ENCODE measurements at regions not wholly inside any gene's neighbourhood (a gene's known extent, or its start where the extent isn't known, plus 50 kb on each side); places are given as distances from the start of the nearest gene placed in this dataset.
"Not testable (repeated sequence)": the region's sequence is repeated elsewhere in the genome, so short reads cannot be mapped to it uniquely, and the experiment has no call there.

DNA sequence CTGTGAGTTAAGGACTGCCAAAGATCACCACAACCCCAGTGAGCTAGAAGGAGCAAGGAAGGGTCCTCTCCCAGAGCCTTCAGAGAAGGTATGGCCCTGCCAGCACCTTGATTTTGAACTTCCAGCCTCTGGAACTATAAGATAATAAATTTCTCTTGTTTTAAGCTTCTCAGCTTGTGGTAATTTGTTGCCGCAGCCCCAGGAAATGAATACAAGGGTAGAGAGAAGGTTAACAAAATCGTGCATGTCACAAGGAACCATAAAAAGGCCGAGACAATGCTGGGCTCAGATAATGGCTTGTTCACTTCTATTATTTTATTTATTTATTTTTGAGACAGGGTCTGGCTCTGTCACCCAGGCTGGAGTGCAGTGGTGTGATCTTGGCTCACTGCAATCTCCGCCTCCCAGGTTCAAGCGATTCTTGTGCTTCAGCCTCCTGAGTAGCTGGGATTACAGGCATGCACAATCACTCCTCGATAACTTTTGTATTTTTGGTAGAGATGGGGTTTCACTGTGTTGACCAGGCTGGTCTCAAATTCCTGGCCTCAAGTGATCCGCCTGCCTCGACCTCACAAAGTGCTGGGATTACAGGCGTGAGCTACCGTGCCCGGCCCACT lies 71.5 kb downstream of the WSB1 start:
- DNase-seq; H3K4me3 Mint-ChIP-seq; H3K9me3 Mint-ChIP-seq; H3K36me3 Mint-ChIP-seq (ENCODE audit: low read depth); H3K27me3 Mint-ChIP-seq (ENCODE audit: insufficient read depth); H3K27ac Mint-ChIP-seq: not testable (repeated sequence)
- H3K4me1 Mint-ChIP-seq (ENCODE audit: low read depth), result peaks cover 37% of the 10 kb centered on the region

DNA sequence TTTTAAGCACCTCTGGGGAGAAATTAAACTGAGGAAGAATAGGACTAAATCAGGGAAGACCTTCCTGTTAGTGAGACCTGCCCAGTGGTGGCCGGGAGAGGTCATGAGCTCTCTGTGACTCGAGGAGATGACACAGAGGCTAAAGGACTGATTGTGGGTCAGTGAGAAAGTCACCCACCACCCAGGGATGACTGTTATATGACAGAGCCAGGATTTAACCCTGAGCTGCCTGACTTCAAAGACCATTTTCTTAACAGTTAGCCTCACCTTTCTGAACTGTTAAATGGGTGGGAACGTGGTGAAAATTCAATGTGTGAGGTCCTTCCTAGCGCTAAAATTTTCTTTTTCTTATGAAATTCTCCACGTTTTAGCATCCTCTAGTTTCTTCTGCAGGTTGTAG lies 72.5 kb downstream of the WSB1 start:
- Mint-ChIP-seq H3K27me3 (ENCODE audit: insufficient read depth) (peaks cover 1% of the 10 kb centered on the region), H3K27ac (no peak overlapping the region), H3K4me1 (ENCODE audit: low read depth) (peaks cover 37% of the 10 kb centered on the region)

DNA sequence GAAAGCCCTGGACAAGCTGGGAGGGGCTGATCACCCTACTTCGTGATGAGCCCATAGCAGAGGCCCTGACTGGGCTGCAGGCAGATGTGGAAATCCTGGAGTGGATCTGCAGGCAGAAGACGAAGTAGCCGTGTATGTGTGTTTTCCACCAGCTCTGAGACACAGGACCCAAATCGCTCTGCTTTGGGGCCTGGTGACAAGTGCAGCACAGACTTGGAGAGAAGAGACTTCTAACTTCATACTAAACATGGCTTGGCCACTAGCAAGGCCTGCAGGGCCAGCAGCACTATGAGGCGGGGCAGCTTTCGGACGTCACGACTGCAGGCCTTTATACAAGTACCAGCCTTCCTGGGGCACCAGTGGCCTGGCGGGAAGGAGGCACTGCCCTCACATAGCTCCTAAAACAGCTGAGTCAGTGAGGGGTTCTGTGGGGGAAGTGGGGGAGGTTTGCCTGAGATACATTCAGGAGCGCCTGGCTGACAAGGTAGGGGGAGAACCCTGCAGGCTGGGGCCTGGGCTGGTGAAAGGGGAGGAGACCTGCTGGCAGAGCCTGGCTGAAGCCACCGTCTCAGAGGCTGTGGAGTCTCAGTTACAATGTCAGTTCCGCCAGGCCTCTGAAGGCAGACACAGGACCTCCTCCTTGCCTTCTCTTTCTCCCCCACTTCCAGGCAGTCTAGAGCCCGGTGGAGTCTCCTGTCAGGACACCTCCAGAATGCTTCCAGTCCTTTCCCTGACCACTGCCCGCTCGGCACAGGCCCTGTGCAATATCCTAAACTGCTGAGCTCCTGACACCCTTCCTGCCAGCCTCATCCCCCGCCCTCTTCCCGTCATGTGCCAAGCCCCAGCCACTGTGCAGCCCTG lies 73.4 kb downstream of the WSB1 start:
- Mint-ChIP-seq H3K36me3 (ENCODE audit: low read depth) (peaks cover 11% of the 10 kb centered on the region), H3K27ac (no peak overlapping the region), H3K4me3 (no peak overlapping the region), H3K4me1 (ENCODE audit: low read depth) (peaks cover 36% of the 10 kb centered on the region), H3K27me3 (ENCODE audit: insufficient read depth) (peaks cover 1% of the 10 kb centered on the region), H3K9me3 (peaks cover 17% of the 10 kb centered on the region)
- no peak for DNase-seq
- TF ChIP-seq, protein P1, sequence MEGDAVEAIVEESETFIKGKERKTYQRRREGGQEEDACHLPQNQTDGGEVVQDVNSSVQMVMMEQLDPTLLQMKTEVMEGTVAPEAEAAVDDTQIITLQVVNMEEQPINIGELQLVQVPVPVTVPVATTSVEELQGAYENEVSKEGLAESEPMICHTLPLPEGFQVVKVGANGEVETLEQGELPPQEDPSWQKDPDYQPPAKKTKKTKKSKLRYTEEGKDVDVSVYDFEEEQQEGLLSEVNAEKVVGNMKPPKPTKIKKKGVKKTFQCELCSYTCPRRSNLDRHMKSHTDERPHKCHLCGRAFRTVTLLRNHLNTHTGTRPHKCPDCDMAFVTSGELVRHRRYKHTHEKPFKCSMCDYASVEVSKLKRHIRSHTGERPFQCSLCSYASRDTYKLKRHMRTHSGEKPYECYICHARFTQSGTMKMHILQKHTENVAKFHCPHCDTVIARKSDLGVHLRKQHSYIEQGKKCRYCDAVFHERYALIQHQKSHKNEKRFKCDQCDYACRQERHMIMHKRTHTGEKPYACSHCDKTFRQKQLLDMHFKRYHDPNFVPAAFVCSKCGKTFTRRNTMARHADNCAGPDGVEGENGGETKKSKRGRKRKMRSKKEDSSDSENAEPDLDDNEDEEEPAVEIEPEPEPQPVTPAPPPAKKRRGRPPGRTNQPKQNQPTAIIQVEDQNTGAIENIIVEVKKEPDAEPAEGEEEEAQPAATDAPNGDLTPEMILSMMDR (IDR thresholded peaks at IDR 0.05), result no peak

More for the DNA sequence above, 72.5 kb downstream of the WSB1 start:
- H3K4me3 Mint-ChIP-seq, result no peak overlapping the region
- peaks cover 5% of the 10 kb centered on the region for H3K36me3 Mint-ChIP-seq (ENCODE audit: low read depth)
- no peak for DNase-seq
- H3K9me3 Mint-ChIP-seq, result peaks cover 11% of the 10 kb centered on the region
- TF ChIP-seq, protein P1 (IDR thresholded peaks at IDR 0.05), result no peak

DNA sequence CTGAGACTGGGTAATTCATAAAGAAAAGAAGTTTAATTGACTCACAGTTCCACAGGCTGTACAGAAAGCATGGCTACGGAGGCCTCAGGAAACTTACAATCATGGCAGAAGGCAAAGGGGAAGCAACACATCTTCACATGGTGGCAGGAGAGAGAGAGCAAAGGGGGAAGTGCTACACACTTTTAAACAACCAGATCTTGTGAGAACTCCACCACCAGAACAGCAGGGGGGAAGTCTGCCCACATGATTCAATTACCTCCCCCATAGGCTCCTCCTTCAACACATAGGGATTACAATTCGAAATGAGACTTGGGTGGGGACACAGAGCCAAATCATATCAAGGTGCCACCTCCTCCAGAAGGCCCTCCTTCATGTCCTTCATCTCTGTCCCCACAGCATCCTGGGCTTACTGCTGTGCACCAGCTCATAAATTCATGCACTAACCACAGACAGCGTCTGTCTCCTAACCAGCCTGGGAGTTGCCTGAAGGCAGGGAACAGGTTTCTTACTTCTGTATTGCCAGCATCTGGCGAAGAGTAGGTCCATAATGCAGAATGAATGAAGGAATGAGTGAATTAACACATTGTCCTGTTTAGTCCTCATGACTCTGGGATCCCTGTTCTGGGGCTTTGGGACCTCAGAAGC lies 74.4 kb downstream of the WSB1 start:
- peaks cover 26% of the 10 kb centered on the region for H3K9me3 Mint-ChIP-seq
- H3K4me1 Mint-ChIP-seq (ENCODE audit: low read depth), result peaks cover 27% of the 10 kb centered on the region

DNA sequence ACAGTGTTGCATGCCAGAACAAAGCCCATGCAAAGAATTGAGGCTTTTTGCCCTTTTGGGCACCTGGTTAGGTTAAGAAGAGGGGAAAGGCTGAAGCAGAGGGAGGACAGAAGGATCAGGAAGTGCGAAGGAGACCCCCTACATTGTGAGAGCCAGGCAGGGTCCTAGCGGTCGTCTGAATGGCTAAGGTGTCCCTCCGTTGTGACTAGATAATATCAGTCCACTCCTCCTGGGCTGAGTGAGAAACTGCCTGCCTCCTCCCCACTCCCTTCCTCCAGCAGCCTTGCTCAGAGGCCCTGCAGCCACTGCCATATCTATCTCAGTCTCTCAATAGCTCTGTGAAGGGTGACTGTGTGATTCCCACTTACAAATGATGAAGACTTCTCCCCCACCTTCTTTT lies 75.1 kb downstream of the WSB1 start:
- H3K4me1 Mint-ChIP-seq (ENCODE audit: low read depth), result peaks cover 19% of the 10 kb centered on the region
- H3K27me3 Mint-ChIP-seq (ENCODE audit: insufficient read depth), result peaks cover 5% of the 10 kb centered on the region
- H3K27ac Mint-ChIP-seq, result no peak overlapping the region
- DNase-seq, result no peak
- no peak overlapping the region for H3K4me3 Mint-ChIP-seq
- peaks cover 32% of the 10 kb centered on the region for H3K9me3 Mint-ChIP-seq
- TF ChIP-seq, protein P1 (IDR thresholded peaks at IDR 0.05), result no peak
- peaks cover 20% of the 10 kb centered on the region for H3K36me3 Mint-ChIP-seq (ENCODE audit: low read depth)

More for the DNA sequence above, 74.4 kb downstream of the WSB1 start:
- H3K27me3 Mint-ChIP-seq (ENCODE audit: insufficient read depth), result peaks cover 5% of the 10 kb centered on the region
- H3K27ac Mint-ChIP-seq, result no peak overlapping the region
- TF ChIP-seq, protein P1 (IDR thresholded peaks at IDR 0.05), result no peak
- H3K4me3 Mint-ChIP-seq, result no peak overlapping the region
- no peak for DNase-seq
- peaks cover 16% of the 10 kb centered on the region for H3K36me3 Mint-ChIP-seq (ENCODE audit: low read depth)

DNA sequence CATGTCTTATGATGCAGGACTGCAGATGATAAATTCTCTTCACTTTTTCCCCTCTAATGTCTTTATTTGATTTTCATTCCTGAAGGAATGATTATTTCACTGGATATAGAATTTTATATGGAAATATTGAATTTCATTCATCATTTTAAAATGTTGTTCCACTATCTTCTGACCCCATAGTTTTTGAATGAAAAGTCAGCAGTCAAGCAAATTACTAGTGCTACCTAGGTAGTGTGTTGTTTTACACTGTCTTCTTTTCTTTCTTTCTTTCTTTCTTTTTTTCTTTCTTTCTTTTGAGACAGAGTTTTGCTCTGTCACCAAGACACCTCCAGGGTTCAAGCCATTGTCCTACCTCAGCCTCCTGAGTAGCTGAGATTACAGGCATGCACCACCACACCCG lies 76.9 kb downstream of the WSB1 start:
- peaks cover 26% of the 10 kb centered on the region for H3K36me3 Mint-ChIP-seq (ENCODE audit: low read depth)
- no peak for DNase-seq
- H3K27me3 Mint-ChIP-seq (ENCODE audit: insufficient read depth), result peaks cover 5% of the 10 kb centered on the region; the same call in 1 of the 2 replicates
- H3K27ac Mint-ChIP-seq, result no peak overlapping the region
- peaks cover 36% of the 10 kb centered on the region for H3K9me3 Mint-ChIP-seq
- peaks cover 9% of the 10 kb centered on the region for H3K4me1 Mint-ChIP-seq (ENCODE audit: low read depth)
- TF ChIP-seq, protein P1 (IDR thresholded peaks at IDR 0.05), result no peak
- no peak overlapping the region for H3K4me3 Mint-ChIP-seq

DNA sequence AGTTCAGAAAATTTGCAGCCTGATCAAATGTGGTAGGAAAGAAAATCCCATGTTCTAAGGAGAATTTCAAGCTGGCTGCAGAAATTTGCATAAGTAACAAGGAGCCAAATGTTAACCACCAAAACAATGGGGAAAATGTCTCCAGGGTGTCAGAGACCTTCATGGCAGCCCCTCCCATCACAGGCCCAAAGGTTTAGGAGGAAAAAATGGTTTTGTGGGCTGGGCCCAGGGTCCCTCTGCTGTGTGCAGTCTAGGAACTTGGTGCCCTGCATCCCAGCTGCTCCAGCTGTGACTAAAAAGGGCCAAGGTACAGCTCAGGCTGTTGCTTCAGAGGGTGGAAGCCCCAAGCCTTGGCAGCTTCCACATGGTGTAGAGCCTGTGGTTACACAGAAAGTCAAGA lies 79.8 kb downstream of the WSB1 start:
- not testable (repeated sequence) for DNase-seq; H3K27ac Mint-ChIP-seq; H3K27me3 Mint-ChIP-seq (ENCODE audit: insufficient read depth); H3K4me3 Mint-ChIP-seq
- Mint-ChIP-seq H3K9me3 (peaks cover 42% of the 10 kb centered on the region), H3K4me1 (ENCODE audit: low read depth) (peaks cover 25% of the 10 kb centered on the region), H3K36me3 (ENCODE audit: low read depth) (peaks cover 26% of the 10 kb centered on the region)

Measured in HFFc6 (cell line).